NOMO-1 (cell line): ENCODE measurements at regions not wholly inside any gene's neighbourhood (a gene's known extent, or its start where the extent isn't known, plus 50 kb on each side); places are given as distances from the start of the nearest gene placed in this dataset.
"Not testable (repeated sequence)": the region's sequence is repeated elsewhere in the genome, so short reads cannot be mapped to it uniquely, and the experiment has no call there.

Experiments
- DNase-seq, 2 experiments: peaks; one replicate each; lab custom pipeline; 2025; ENCODE audit not compliant: unreplicated experiment in 2 of 2; lab: John Stamatoyannopoulos, UW

- no peak for DNase-seq
Measured at GRCh38 chr6:110558575-110558974, 82.2 kb upstream of the SLC22A16 start.

- DNase-seq, result no peak
Measured at GRCh38 chr6:110557199-110557598, 80.8 kb upstream of the SLC22A16 start.

GRCh38 chr6:110556317-110557110 lies 80.1 kb upstream of the SLC22A16 start:
- no peak for DNase-seq

- DNase-seq, result no peak
Measured at GRCh38 chr6:110554966-110555460, 78.6 kb upstream of the SLC22A16 start.

DNA sequence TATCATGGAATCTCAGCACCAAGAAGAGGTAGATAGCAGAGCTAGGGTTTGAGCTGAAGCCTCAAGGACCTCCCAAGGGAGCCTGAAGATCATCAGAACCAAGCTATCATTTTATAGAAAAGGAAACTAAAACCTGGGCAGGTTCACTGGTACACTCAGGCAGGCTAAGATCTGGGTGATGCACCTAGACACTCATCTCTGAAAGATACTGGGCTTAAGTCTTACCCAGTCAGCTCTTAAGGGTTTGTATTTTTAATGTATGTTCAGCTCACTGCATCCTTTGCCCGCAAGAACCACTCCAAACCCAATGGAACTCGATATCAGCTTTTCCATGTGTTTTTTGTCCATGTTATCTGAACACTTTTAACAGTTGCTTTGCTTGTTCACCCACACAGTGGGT lies 78.0 kb upstream of the SLC22A16 start:
- no peak for DNase-seq

GRCh38 chr6:110552901-110553641 lies 76.7 kb upstream of the SLC22A16 start:
- DNase-seq, result no peak

DNA sequence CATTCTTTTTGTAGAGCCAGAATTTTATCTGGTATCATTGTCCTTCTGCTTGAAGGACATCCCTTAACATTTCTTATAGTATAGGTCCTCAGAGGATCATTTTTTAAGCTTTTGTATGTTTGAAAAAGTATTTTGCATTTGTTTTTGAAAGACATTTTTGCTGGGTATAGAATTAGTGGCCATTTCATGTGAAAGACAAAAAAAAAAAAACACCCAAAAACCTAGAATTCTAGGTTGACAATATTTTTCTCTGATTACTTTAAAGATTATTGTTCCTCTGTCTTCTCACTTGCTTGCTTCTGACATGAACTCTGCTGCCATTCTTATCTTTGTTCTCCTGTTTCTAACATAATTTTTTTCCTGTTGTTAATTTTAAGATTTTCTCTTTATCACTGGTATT lies 75.7 kb upstream of the SLC22A16 start:
- no peak for DNase-seq

DNA sequence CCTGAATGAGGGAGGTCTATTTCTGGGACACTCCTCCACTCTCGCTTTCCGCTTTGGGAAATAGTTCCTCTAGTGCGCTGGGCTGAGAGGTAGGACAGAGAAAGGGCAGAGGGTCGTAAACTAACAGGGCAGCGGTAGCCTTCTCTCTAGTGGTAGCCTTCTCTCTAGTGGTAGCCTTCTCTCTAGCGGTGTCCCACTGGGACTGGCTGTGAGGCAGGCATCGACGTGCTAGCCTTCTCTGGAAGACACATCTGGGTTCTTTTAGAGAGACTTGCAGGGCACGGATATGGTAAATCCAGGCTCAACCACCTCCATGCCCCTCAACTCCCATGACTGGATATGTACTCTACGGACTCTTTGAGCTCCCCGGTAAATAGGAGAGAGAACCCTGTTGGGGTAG lies 74.7 kb upstream of the SLC22A16 start:
- no peak for DNase-seq

DNA sequence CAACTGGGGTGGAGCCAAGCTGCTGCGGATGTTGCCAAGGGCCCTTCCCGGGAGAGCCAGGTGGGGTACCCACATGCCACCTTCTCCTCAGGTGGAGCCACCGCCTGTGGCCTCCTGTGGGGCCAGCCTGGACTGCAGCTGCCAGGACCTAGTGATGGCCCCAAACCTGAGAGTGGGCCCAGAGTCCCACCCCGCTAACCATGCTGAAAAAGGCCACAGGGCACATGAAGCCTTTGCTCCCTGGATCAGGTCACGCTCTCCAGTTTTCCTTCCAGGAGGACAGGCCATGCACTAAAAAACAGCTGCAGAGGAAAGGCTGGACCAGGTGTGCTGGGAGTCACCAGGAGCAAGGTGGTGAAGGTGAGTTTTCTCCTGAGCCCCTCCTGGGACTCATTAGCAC lies 73.9 kb upstream of the SLC22A16 start:
- no peak for DNase-seq

GRCh38 chr6:110549277-110549676 lies 72.9 kb upstream of the SLC22A16 start:
- no peak for DNase-seq

DNA sequence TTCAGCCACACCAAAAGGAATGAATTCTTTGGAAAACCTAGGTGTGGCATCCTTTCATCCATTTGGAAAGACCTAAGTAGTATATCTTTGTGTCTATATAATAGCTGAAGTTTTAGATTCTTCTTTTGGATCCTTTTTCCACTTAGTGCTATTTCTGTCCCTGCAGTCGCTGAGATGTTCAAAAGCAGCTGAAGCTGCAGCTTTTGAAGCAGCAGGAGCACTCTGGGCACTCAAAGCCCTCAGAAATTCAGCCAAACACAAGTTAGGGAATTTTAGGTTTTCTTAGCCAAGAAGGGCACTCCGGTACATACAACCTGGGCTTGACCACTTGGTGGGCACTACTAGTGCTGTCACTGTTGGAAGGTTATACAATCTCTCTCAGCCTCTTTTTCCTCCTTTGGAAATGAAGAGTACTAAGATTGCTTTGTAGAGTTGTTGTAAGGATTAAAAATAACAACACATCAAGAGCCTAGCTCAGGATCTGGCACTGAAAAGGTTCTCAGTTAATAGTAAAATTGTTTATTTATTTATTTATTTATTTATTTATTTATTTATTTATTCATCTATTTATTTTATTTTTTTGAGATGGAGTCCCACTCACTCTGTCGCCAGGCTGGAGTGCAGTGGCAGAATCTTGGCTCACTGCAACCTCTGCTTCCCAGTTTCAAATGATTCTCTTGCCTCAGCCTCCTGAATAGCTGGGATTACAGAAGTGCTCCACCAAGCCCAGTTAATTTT lies 71.9 kb upstream of the SLC22A16 start:
- no peak for DNase-seq

GRCh38 chr6:110547266-110547964 lies 71.0 kb upstream of the SLC22A16 start:
- DNase-seq, result no peak

DNA sequence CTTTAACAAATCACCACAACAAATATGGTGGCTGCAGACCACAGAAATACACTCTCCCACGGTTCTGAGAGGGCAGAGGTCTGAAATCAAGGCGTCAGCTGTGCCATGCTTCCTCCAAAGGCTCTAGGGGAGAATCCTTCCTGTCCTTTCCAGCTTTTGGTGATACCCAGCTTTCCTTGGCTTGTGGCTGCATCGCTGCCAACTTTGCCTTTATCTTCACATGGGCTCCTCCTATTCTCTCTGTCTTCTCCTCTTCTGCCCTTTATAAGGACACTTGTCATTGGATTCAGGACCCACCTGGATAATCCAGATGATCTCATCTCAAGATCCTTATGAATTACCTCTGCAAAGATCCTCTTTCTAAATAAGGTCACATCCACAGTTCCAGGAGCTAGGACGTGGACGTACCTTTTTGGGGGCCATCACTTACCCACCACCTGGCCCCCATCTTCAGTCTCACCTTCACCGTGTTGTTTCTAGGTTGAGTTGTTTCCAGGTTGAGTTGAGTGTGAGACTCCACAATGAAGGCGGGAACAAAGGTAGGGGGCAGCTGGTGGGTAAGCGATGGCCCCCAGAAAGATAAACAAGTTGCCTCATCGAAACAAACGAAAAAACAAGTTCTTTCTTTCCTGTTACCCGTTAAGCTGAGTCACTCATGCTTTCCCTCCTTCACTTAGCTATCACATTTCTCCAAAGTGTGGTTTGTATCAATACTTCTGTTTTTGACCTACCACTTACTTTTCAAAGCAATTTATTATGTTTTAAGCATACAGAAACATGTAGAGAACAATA lies 68.9 kb upstream of the SLC22A16 start:
- DNase-seq, result no peak

DNA sequence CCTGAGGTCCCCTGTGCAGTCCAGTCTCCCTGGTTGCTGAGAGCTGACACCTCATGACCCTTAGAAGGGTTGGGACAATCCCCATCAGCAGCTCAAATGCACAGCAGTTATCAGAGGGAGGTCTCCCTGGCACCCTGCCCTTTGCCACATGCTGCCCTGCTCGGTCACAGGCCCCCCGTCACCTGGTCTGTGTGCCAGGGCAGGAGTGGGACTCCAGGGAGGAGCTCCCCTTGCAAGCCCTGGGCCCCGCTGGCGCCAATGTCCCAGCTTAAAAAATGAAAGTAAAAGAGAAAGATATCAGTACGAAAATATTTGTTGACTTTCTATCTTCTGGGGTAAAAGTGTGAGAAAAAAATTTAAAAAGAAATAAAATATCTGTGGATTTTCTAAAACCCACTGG lies 68.1 kb upstream of the SLC22A16 start:
- DNase-seq, result no peak

DNA sequence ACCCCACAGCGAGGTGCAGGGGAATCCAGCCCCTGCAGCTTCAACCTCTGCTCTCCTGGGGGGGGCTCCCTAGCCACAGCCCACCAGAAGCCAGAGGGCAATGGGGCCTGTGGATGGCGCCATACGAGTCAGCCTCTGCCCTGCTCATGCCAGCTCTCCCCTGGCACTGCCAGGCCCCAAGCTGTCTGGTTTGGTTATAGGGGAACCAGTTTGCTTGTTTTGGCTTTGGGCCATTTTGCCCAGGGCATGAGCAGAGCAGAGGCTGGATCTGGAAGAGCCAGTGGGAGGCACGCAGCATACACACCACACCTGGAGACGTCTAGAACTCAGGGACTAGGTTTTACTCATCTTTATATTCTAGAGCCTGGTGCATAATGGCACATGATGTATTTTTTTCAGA lies 66.7 kb upstream of the SLC22A16 start:
- no peak for DNase-seq

- DNase-seq, result no peak
Measured at GRCh38 chr6:110542311-110543024, 66.1 kb upstream of the SLC22A16 start.

- no peak for DNase-seq
Measured at GRCh38 chr6:110541701-110542309, 65.4 kb upstream of the SLC22A16 start.

GRCh38 chr6:110539277-110540019 lies 63.0 kb upstream of the SLC22A16 start:
- not testable (repeated sequence) for DNase-seq
